8988T (cell line): ENCODE measurements at regions not wholly inside any gene's neighbourhood (a gene's known extent, or its start where the extent isn't known, plus 50 kb on each side); places are given as distances from the start of the nearest gene placed in this dataset.

Experiments
- DNase-seq: peaks from one replicate; pipeline ENCODE4 v3.0.0; 2011

DNA sequence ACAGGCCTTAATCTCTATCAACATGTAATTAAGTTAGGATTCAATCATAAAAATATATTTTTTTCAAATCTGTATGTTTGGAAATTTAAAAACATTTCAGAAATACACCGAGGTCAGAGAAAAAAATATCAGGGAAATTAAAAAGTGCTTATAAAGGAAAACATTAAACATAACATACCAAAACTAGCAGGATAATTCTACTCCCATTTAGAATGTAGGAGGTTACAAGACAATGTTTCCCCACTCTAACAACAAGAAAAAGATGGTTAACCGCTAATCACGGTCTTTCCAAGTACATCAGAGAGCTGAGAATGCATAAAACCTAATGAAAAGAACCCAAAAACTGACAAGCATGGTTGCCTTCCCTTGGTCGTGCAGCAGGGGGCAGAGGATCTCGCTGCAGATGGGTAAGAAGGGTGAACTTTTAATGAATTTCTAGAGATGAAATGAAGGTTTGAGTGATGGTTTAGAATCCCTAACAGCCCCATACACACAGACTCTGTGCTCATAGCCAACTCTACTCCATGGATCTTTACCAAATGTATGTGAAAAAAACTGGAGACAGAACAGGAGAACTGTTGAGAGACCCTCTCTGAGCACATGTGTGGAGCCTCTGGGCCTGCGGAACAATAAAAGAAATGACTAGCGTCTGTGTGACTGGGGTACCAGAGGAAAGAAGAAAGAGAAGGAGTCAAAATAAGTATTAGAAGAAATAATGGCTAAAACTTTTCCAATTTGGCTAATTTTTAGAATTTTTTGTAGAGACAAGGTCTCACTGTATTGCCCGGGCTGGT, 51.3 kb upstream of the LSM14A start:
- DNase-seq: peak; percentile 61
